ENCODE measurements at regions not wholly inside any gene's neighbourhood (a gene's known extent, or its start where the extent isn't known, plus 50 kb on each side); places are given as distances from the start of the nearest gene placed in this dataset.

DNA sequence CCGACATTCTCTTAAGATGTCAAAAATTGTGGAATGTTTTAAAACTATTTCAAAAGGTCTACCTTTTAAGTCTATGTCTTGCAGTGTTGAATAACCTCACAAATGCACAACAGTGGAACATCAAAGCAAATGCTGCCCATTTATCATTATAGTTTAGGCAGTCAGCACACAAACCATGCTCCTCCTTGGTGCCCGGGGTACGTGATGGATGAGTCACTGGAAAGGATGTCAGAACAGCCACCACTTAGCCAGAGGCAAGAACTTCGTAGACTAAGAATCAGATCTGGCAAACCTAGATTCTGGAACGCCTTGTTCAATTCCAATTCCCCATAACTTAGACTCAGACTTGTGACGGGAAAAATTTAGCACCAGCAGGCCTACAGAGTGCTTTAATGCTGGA is 343.6 kb downstream of the FGF9 start:
- Mint-ChIP-seq H3K27me3 (no peaks in the 10 kb centered on the region), H3K36me3 (no peaks in the 10 kb centered on the region), H3K27ac (no peak overlapping the region), H3K4me1 (peaks cover 8 to 23% of the 10 kb centered on the region in 2 donors), H3K9me3 (no peaks in the 10 kb centered on the region), H3K4me3 (no peak overlapping the region)
- no peak for DNase-seq
- ATAC-seq (replicated peaks): no peak

DNA sequence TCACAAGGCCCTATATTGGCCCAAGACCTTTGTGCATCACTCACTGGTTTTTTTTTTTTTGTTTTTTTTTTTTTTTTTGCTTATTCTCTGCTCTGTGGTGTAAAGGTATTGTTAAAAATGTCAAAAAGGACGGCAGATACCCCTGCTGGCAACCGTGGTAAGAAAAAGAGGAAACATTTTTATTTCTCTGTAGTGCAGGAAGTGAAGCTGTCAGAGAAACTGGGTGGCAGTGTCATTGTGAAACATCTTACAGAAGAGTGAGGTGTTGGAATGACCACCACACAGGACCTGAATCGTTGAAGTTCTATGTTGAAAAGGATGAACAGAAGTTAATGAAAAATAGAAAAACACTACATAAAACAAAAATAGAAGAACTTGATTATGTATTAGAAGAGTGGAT is 346.4 kb downstream of the FGF9 start:
- ATAC-seq (replicated peaks) (peak; percentile 99), DNase-seq (peak; percentile 13)
- Mint-ChIP-seq H3K9me3 (no peaks in the 10 kb centered on the region), H3K36me3 (no peaks in the 10 kb centered on the region), H3K27ac (peak overlapping the region; percentile 4), H3K4me1 (peaks cover 8 to 19% of the 10 kb centered on the region in 2 donors), H3K27me3 (no peaks in the 10 kb centered on the region), H3K4me3 (no peak overlapping the region)

- no peak overlapping the region for H3K27ac Mint-ChIP-seq
- no peak for ATAC-seq (replicated peaks)
Measured at GRCh38 chr13:22018076-22018835, 347.4 kb downstream of the FGF9 start.

GRCh38 chr13:22018836-22019210 is 347.9 kb downstream of the FGF9 start:
- H3K4me1 Mint-ChIP-seq: peaks cover 8 to 19% of the 10 kb centered on the region in 2 donors
- DNase-seq: no peak
- H3K27ac Mint-ChIP-seq: no peak overlapping the region
- ATAC-seq (replicated peaks): no peak
- no peaks in the 10 kb centered on the region for H3K36me3 Mint-ChIP-seq
- H3K4me3 Mint-ChIP-seq: no peak overlapping the region
- H3K9me3 Mint-ChIP-seq: no peaks in the 10 kb centered on the region
- no peaks in the 10 kb centered on the region for H3K27me3 Mint-ChIP-seq

More at GRCh38 chr13:22018076-22018835, 347.4 kb downstream of the FGF9 start:
- Mint-ChIP-seq H3K27me3 (no peaks in the 10 kb centered on the region), H3K4me3 (no peak overlapping the region), H3K9me3 (no peaks in the 10 kb centered on the region), H3K4me1 (peaks cover 8 to 19% of the 10 kb centered on the region in 2 donors), H3K36me3 (no peaks in the 10 kb centered on the region)
- no peak for DNase-seq

DNA sequence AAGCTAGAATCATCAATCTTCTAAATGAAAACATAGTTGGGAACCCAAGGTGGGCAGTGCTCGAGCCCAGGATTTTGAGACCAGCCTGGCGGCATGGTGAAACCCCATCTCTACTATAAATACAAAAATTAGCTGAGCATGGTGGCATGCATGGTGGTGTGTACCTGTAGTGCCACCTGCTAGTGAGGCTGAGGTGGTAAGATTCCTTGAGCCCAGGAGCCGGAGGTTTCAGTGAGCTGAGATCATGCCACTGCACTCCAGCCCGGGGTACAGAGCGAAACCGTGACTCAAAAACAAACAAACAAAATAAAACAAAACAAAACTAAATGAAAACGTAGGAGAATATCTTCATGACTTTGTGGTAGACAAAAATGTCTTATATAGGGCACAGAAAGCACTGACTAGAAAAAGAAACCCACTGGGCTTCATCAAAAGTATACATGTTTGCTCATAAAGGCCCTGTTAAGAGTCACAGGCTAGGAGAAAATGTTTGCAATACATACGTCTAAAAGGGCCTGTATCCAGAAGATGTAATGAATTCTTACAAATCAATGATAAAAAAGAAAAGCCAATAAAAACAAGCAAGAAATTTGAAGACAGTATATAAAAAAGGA is 353.6 kb downstream of the FGF9 start:
- ATAC-seq (replicated peaks) (no peak), DNase-seq (no peak)

GRCh38 chr13:22027566-22027965 is 356.7 kb downstream of the FGF9 start:
- H3K36me3 Mint-ChIP-seq: no peaks in the 10 kb centered on the region
- no peak for DNase-seq
- H3K27me3 Mint-ChIP-seq: peaks cover 0 to 14% of the 10 kb centered on the region in 2 donors
- H3K4me3 Mint-ChIP-seq: no peak overlapping the region
- H3K4me1 Mint-ChIP-seq: no peaks in the 10 kb centered on the region
- no peak for ATAC-seq (replicated peaks)
- H3K9me3 Mint-ChIP-seq: no peaks in the 10 kb centered on the region
- H3K27ac Mint-ChIP-seq: no peak overlapping the region

More for the DNA sequence above, 353.6 kb downstream of the FGF9 start:
- peaks cover 0 to 9% of the 10 kb centered on the region in 2 donors for H3K27me3 Mint-ChIP-seq
- no peaks in the 10 kb centered on the region for H3K36me3 Mint-ChIP-seq
- H3K27ac Mint-ChIP-seq: no peak overlapping the region
- H3K4me3 Mint-ChIP-seq: no peak overlapping the region
- H3K4me1 Mint-ChIP-seq: no peaks in the 10 kb centered on the region
- H3K9me3 Mint-ChIP-seq: no peaks in the 10 kb centered on the region

DNA sequence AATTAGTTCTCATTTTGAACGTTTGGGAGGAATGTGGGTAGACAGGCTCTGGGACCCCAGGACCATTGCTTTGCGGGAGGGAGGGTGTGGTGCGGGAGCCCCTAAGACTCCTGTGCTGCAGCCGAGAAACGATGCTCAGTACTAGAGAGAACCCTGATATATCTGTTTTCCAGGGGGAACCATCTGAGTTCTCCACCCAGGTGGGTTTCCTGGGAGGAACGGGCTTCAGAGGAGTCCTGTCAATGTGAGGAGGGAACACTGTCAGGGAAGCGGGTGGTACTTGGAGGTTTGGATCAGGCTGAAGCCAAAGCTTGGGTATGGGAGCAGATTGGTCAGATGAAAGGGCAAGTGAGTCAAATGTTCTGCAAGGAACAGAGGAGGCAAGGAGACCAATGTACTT is 358.0 kb downstream of the FGF9 start:
- no peak for DNase-seq
- no peak for ATAC-seq (replicated peaks)
- H3K27me3 Mint-ChIP-seq: peaks cover 0 to 14% of the 10 kb centered on the region in 2 donors
- no peaks in the 10 kb centered on the region for H3K9me3 Mint-ChIP-seq
- no peak overlapping the region for H3K4me3 Mint-ChIP-seq
- H3K36me3 Mint-ChIP-seq: no peaks in the 10 kb centered on the region
- H3K4me1 Mint-ChIP-seq: no peaks in the 10 kb centered on the region
- no peak overlapping the region for H3K27ac Mint-ChIP-seq

GRCh38 chr13:22030321-22030720 is 359.4 kb downstream of the FGF9 start:
- H3K4me1 Mint-ChIP-seq: no peaks in the 10 kb centered on the region
- H3K27ac Mint-ChIP-seq: no peak overlapping the region
- H3K36me3 Mint-ChIP-seq: no peaks in the 10 kb centered on the region
- H3K27me3 Mint-ChIP-seq: peaks cover 0 to 14% of the 10 kb centered on the region in 2 donors
- no peak for DNase-seq
- no peaks in the 10 kb centered on the region for H3K9me3 Mint-ChIP-seq
- ATAC-seq (replicated peaks): no peak
- H3K4me3 Mint-ChIP-seq: no peak overlapping the region

DNA sequence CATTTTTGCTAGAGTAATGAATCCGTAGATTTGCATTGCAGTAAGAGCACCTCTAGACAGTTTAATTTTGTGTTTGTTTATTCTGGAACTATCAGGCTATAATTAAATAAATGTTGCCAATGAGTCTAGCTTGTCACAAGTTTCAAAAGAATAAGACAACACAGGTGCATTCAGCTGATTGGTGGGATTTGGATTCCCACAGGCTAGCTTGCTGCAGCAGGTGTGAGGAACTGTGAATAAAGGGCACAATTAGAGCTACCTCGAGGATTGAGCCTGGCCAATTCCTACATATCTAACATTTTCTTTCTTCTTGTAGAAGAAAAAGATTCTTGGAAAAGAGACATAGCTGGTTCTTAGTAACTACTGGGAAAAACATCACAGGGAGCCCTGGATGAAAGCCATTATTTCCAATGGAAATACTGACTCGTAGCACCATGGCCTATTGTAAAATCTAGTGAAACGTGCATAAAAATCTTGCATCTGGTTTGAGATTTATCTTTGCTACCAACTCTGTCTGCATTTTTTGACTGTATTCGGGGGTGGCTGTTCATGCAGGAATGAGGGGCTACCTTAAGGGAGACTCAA is 360.9 kb downstream of the FGF9 start:
- Mint-ChIP-seq H3K4me1 (no peaks in the 10 kb centered on the region), H3K36me3 (no peaks in the 10 kb centered on the region), H3K27me3 (peaks cover 0 to 14% of the 10 kb centered on the region in 2 donors), H3K27ac (no peak overlapping the region), H3K4me3 (no peak overlapping the region), H3K9me3 (no peaks in the 10 kb centered on the region)
- ATAC-seq (replicated peaks) (no peak), DNase-seq (no peak)

GRCh38 chr13:22032905-22033304 is 362.0 kb downstream of the FGF9 start:
- Mint-ChIP-seq H3K9me3 (no peaks in the 10 kb centered on the region), H3K27me3 (peaks cover 0 to 14% of the 10 kb centered on the region in 2 donors), H3K27ac (no peak overlapping the region), H3K4me1 (no peaks in the 10 kb centered on the region), H3K4me3 (no peak overlapping the region), H3K36me3 (no peaks in the 10 kb centered on the region)
- DNase-seq (no peak), ATAC-seq (replicated peaks) (no peak)

DNA sequence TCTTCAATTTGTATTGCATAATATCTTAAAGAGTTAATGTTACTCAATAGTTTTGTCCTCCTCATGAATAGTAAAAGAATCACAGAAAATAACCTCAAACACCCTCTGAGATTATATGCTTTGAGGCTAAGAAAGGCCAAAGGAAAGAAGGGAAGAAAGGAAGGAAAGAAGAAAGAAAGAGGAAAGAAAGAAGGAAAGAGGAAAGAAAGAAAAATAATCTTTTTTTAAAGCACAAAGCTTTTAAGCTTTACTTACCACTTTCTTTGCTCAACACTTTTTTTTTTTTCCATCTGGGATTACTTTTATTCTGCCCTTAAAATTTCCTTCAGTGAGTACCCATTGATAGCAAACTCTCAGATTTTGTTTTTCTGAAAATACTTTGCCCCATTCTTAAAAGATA is 369.1 kb downstream of the FGF9 start:
- Mint-ChIP-seq H3K27ac (no peak overlapping the region), H3K27me3 (peaks cover 0 to 4% of the 10 kb centered on the region in 2 donors), H3K9me3 (peaks cover 7 to 8% of the 10 kb centered on the region in 2 donors), H3K4me3 (no peak overlapping the region), H3K36me3 (no peaks in the 10 kb centered on the region), H3K4me1 (peaks cover 2 to 12% of the 10 kb centered on the region in 2 donors)
- ATAC-seq (replicated peaks) (no peak), DNase-seq (no peak)

DNA sequence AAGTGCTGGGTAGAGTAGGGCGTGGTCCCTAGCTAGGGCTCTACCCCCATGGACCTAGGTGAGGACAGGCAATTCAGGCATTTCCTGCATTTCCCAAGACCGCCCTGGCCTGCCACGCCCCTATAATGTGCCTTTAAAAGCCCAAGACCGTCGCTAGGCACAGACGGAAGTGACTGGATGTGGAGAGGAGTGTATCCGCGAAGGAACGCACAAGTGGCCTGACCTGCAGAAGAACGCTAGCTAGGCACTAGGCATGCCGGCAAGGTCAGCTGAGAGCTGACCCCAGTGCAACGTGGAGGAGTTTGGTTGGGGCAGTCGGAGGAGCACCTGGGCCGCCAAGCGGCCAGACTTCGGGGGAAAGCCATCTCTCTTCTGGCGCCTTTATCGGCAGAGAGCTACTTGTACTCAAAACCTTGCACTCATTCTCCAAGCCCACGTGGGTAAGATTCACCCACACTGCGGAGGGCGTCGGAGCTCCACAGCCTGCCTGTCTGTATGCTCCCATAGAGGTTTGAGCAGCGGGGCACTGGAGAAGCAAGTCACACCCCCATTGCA is 370.0 kb downstream of the FGF9 start:
- no peaks in the 10 kb centered on the region for H3K36me3 Mint-ChIP-seq
- DNase-seq (no peak), ATAC-seq (replicated peaks) (peak; percentile 57 to 68)
- peaks cover 7 to 8% of the 10 kb centered on the region in 2 donors for H3K9me3 Mint-ChIP-seq
- peak overlapping the region; percentile 80 to 87 for H3K4me3 Mint-ChIP-seq
- H3K27me3 Mint-ChIP-seq: peaks cover 0 to 4% of the 10 kb centered on the region in 2 donors
- H3K4me1 Mint-ChIP-seq: peaks cover 2 to 12% of the 10 kb centered on the region in 2 donors
- H3K27ac Mint-ChIP-seq: no peak overlapping the region

GRCh38 chr13:22041741-22042140 is 370.9 kb downstream of the FGF9 start:
- peak overlapping the region; percentile 56 to 87 for H3K4me3 Mint-ChIP-seq
- DNase-seq (no peak), ATAC-seq (replicated peaks) (no peak)
- H3K27me3 Mint-ChIP-seq: peaks cover 0 to 8% of the 10 kb centered on the region in 2 donors
- peaks cover 2 to 12% of the 10 kb centered on the region in 2 donors for H3K4me1 Mint-ChIP-seq
- peaks cover 7 to 8% of the 10 kb centered on the region in 2 donors for H3K9me3 Mint-ChIP-seq
- no peaks in the 10 kb centered on the region for H3K36me3 Mint-ChIP-seq
- no peak overlapping the region for H3K27ac Mint-ChIP-seq

DNA sequence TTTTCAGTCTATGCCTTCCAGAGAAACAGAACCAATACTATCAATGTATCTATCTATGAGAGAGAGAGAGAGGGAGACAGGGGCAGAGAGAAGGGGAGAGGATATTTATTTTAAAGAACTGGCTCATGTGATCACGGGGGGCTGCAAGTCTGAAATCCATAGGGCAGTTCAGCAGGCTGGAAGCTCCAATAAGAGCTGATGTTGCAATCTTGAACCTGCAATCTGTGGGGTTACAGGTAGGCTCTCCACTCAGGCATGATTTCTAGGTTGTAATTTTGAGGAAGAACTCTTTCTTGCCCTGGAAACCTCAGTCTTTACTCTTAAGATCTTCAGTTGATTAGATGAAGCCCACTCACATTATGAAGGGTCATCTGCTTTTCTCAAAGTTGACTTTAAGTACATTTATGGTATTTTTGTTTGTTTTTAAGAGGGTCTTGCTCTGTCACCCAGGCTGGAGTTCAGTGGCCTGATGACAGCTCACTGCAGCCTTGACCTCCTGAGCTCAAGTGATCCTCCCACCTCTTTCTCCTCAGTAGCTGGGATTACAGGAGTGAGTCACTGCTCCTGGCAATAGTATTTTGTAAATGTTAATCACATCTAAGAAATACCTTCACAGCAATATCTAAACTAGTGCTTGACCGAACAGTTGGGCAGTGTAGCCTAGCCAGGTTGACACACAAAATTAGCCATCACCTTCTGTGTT is 376.4 kb downstream of the FGF9 start:
- H3K4me3 Mint-ChIP-seq: no peak overlapping the region
- peaks cover 0 to 1% of the 10 kb centered on the region in 2 donors for H3K9me3 Mint-ChIP-seq
- DNase-seq: no peak
- H3K27ac Mint-ChIP-seq: no peak overlapping the region
- H3K27me3 Mint-ChIP-seq: peaks cover 0 to 5% of the 10 kb centered on the region in 2 donors
- ATAC-seq (replicated peaks): peak in 1 of 2 donors; percentile 22
- H3K36me3 Mint-ChIP-seq: no peaks in the 10 kb centered on the region
- peaks cover 2 to 7% of the 10 kb centered on the region in 2 donors for H3K4me1 Mint-ChIP-seq

All from stimulated activated naive B cell treated with anti-CD40 and anti-IgM and Interleukin-4, amounts not matched to agents 10 μg/mL and 1 μg/mL and 100 μg/mL, for 72 hours (primary cell).